GM21360 (cell line): ENCODE measurements at regions not wholly inside any gene's neighbourhood (a gene's known extent, or its start where the extent isn't known, plus 50 kb on each side); places are given as distances from the start of the nearest gene placed in this dataset.
A peak's percentile ranks its signal among the peaks of the same experiment; 100 is the strongest.

Source experiments
- ATAC-seq: cut with Tn5 transposase; IDR thresholded peaks from one replicate; pipeline ENCODE4 v1.9.1; 2021; ENCODE audit warnings: mild to moderate bottlenecking, moderate library complexity; ENCODE audit not compliant: unreplicated experiment

DNA sequence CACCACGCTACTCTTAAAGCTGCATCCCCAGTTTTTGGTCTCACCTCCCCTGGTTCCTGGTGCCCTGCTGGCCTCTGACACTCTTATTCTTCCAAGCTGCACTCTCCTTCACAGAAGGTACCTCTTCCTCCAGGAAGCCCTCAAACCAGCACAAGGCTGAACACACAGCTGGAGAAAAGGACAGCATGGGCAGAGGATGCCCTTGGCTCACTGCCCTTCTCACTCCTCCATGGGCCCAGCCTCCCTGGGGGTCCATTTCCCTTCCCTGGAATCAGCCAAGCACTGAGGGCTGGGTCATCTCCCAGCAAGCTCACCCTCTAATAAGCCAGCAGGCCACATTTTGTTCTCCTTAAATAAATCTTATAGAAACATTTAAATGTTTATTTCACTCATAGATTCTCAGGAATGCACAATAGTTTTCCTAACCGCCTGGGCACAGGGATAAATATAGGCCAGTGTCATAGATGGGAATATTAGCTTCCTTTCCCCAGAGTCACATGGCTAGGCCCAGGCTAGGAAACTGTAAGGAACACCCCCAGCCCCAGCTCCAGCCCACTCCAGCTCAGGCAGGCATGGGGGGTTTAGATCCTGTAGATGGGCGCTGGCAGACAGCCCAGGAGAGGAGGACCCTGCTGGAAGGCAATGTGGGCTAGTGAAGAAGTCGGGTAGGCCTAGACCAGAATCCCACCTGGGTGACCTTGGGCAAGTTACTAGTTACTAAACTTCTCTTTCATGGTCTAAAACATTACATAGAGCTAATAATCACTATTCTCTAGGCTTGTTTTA lies 51.5 kb downstream of the IRAG1 start:
- ATAC-seq = no peak

GRCh38 chr11:10641177-10641911 lies 52.2 kb downstream of the IRAG1 start:
- ATAC-seq = peak; percentile 88

- no peak for ATAC-seq
Observed at GRCh38 chr11:10640308-10640707, 53.2 kb downstream of the IRAG1 start.

GRCh38 chr11:10639350-10639749 lies 54.2 kb downstream of the IRAG1 start:
- no peak for ATAC-seq

DNA sequence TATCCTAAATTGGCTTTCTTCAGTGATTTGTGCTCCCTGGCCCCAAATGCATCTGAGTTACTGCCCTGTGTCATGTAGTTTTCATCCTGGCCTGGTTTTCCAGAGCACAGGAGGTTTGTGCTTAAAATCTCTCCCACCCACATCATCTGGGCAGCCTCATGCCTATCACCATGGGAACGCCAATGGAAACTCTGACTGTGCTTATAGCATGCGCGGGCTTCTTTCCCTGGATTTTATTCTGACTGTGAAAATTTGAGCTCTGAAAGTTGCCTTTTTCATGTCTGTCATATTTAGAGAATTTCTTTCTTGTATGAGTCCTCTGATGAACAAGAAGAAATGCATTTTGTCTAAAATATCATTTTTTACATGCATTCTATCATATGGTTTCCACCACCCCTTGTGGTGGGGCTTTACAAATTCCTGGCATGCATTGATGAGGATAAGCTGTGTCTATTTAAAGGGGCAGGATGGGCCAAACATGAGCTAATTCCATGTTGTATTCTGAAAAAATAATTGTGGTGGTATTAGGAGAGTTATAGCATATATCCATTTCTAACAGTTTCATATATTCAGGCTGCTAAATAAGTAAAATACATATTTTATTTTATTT lies 55.1 kb downstream of the IRAG1 start:
- no peak for ATAC-seq

GRCh38 chr11:10637731-10638151 lies 55.8 kb downstream of the IRAG1 start:
- ATAC-seq = no peak

DNA sequence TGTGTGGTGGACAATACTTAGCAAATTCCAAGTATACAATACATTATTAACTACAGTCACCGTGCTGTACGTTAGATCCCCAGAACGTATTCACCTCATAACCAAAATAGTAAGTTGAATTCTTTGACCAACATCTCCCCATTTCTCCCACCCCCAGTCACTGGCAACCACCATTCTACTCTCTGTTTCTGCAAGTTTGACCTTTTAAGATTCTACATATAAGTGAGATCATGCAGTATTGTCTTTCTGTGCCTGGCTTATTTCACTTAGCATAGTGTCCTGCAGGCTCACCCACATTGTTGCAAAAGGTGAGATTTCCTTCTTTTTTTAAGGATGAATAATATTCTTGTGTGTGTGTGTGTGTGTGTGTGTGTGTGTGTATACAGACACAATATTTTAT lies 59.1 kb downstream of the IRAG1 start:
- no peak for ATAC-seq

DNA sequence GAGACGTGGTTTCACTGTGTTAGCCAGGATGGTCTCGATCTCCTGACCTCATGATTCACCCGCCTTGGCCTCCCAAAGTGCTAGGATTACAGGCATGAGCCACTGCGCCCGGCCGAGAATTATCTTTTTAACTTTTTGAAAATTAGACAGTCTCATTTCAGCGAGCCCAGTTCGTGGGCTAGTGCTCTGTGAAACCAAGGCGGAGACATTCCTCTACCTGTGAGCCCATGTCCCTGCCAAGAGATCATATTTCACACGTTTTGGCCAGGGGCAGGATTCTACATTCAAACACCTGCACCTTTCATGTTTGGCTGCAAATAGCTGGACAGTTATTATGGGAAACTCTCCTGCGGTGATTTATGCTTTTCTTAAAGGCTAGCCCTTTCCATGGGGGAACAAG lies 60.3 kb downstream of the IRAG1 start:
- no peak for ATAC-seq

- no peak for ATAC-seq
Observed at GRCh38 chr11:10632483-10632882, 61.1 kb downstream of the IRAG1 start.

DNA sequence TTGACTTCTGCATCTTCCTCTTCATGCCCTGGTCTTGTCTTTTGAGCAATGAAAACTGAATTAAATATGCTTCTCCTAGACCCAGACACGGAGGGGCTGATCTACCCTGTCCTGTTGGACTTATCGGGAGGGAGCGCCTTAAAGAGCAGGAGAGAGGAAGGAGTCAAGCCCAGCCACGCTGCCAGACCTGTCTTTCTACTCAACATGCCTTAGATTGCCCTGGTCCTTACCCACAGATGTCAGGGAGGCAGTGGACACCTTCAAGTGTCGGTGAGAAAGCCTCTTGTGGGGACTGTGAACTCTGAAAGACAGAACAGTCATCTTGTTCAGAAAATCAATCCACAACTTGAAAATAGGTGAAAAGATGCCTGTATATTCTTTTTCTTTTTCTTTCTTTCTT lies 61.8 kb downstream of the IRAG1 start:
- ATAC-seq = no peak

DNA sequence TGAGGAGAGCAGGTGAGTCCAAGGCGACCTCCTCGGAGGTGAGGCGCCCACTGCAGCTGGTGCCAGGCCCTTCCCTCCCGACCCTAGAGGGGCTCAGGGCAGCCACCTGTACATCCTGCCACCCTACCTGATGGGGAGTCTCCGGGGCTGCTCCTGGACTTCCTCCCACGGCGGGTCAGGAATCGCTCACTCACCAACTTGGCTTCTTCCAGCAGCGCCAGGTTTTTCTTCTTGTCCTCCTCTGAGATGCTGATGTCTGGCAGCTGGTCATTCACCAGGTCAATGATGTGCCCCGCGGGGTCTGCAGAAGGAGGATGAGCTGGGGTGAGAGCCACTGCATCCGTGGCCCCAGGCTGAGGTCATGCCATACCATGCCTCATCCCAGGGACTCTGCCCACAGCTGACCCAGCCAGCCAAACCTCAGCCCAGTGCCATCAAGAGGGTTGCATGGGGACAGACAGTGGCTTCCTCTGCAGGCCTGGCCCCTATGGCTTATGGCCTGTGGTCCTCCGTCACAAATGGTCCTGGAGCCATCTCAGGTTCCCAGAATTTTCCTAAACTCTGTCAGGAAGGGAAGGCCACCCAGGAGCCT lies 61.0 kb upstream of the LYVE1 start:
- ATAC-seq = no peak

DNA sequence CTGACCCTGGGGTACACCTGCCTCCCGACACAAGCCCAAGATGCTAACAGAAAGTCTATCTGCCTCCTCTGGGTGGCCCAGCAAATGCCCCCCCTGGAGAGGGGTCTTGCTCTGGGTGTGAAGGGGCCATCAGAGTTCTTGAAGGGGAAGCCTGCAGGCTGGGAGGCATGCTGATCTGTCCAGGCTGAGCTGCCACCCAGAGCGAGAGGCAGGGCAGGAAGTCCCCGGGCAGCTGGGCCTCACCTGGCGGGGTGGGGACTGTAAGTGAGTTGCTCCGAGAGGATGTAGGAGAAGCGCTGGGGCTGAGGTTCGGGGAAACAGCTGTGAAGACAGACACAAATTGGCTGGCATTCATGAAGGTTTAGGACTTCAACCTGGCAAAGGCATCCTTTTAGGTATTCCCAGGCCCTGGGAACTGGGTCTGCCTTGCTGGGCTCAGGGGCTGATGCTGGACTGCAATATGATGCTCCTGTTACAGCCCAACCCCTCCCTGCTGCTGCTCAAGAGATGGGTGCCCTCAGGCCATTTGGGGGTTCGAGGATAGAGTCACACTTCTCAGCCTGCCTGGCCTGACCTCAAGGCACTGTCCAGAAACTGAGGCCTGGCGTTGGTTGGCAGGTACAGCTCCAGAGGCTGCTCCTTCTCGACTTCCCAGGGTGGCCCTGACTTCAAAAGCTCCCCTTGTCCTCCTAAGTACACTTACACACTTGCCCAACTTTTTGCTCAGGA lies 60.2 kb upstream of the LYVE1 start:
- no peak for ATAC-seq

- no peak for ATAC-seq
Observed at GRCh38 chr11:10627816-10628215, 59.4 kb upstream of the LYVE1 start.

GRCh38 chr11:10627291-10627690 lies 58.8 kb upstream of the LYVE1 start:
- ATAC-seq = no peak

DNA sequence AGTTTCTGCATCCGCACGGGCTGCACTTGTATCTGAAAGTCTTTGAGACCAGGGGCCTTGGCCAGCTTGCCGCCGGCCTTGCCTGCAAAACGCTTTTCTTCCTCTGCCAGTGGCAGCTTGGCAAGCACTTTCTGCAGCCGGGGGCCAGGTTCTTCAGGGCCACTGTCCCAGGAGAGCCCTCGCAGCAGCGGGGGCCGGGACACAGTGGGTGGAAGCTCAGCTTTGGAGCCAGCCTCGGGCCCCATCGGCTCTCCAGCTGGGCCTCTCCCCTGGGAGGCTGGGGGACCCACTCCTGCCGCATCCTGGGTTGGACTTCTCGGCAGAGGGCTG lies 57.5 kb upstream of the LYVE1 start:
- no peak for ATAC-seq

GRCh38 chr11:10625281-10625981 lies 57.0 kb upstream of the LYVE1 start:
- no peak for ATAC-seq

GRCh38 chr11:10623797-10624761 lies 55.6 kb upstream of the LYVE1 start:
- no peak for ATAC-seq

DNA sequence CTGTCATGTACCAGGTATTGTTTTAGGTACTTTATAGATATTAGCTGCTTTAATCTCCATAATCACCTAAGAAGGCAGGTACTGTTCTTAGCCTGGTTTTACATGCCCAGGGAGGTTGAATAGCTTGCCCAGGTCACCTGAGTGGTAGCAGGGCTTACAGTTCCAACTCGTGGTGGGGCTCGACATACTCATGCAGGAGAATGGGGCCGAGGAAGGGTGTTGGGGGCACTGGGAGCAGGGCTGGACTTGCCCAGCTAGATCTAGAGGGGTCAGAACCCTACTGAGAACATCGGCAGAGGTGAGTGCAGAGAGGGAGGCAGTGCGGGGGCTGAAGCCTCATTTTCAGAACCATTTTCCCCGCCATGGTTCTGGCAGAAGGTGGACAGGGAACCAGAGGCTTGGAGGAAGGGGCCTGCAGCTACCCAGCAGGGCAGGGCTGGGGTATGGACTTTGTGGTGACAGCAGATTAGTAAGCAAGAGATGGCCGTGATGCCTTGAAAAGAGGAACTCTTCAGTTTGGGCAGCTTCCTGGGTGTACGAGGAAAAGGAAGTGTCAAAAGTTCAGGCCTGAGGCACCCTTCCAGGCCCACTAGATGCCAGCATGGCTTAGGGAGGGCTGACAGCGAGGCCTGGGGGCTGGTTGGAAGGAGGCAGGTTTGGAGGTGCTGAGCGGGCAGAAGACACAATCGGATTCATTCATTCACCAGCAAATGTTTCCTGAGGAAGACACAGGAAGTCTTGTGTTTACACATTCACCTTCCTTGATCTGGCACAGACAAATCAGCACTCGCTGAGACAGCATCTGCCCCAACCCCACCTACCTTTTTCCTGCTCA lies 54.7 kb upstream of the LYVE1 start:
- ATAC-seq = no peak
